GM12874 (cell line): ENCODE measurements at regions not wholly inside any gene's neighbourhood (a gene's known extent, or its start where the extent isn't known, plus 50 kb on each side); places are given as distances from the start of the nearest gene placed in this dataset.

Experiments
- CTCF ChIP-seq: IDR thresholded peaks from 2 replicates; pipeline ENCODE4 v1.5.1; 2011; ENCODE audit warnings: low read depth, mild to moderate bottlenecking, control low read depth, low read length, moderate library complexity; ENCODE audit not compliant: insufficient read depth

GRCh38 chr2:235291461-235291860 is 202.4 kb upstream of the AGAP1 start:
- TF ChIP-seq CTCF: no peak

- TF ChIP-seq CTCF: no peak
These were observed 200.8 kb upstream of the AGAP1 start for GRCh38 chr2:235293061-235293460.

GRCh38 chr2:235295831-235296230 is 198.0 kb upstream of the AGAP1 start:
- no peak for TF ChIP-seq CTCF

- TF ChIP-seq CTCF: no peak
These were observed 193.3 kb upstream of the AGAP1 start for GRCh38 chr2:235300368-235301201.

GRCh38 chr2:235301202-235302076 is 192.4 kb upstream of the AGAP1 start:
- no peak for TF ChIP-seq CTCF

GRCh38 chr2:235302263-235302662 is 191.6 kb upstream of the AGAP1 start:
- no peak for TF ChIP-seq CTCF

GRCh38 chr2:235303499-235304291 is 190.1 kb upstream of the AGAP1 start:
- TF ChIP-seq CTCF: 0 out of 2 replicates have a peak, but pooled peaks have one; percentile 2
